Smooth muscle cell (in vitro differentiated cells): ENCODE measurements at regions not wholly inside any gene's neighbourhood (a gene's known extent, or its start where the extent isn't known, plus 50 kb on each side); places are given as distances from the start of the nearest gene placed in this dataset.

Source experiments
- DNase-seq: peaks from one replicate; lab custom pipeline; 2025; ENCODE audit not compliant: unreplicated experiment; lab: John Stamatoyannopoulos, UW
- H2AFZ ChIP-seq: fragments of 200-600 bp; sonication (generic); 2 replicates; pipeline ENCODE4 v1.6.0; 2016; ENCODE audit warnings: antibody characterized with exemption, low read depth, mild to moderate bottlenecking
- H3F3A ChIP-seq: fragments of 200-600 bp; sonication (generic); 2 replicates; pipeline ENCODE4 v1.6.0; 2017; ENCODE audit warnings: antibody characterized with exemption, low read depth
- H3K27ac ChIP-seq: fragments of 200-600 bp; sonication (generic); 2 replicates; pipeline ENCODE4 v1.5.1; 2016; ENCODE audit warnings: low read depth, mild to moderate bottlenecking
- H3K27me3 ChIP-seq: fragments of 200-600 bp; sonication (generic); 2 replicates; pipeline ENCODE4 v1.6.1; 2016; ENCODE audit warnings: low read depth, mild to moderate bottlenecking
- H3K36me3 ChIP-seq: fragments of 200-600 bp; sonication (generic); 2 replicates; pipeline ENCODE4 v1.5.1; 2016; ENCODE audit warnings: low read depth
- H3K4me1 ChIP-seq: fragments of 200-600 bp; sonication (generic); 2 replicates; pipeline ENCODE4 v1.5.1; 2016; ENCODE audit warnings: low read depth
- H3K4me2 ChIP-seq: fragments of 200-600 bp; sonication (generic); 2 replicates; pipeline ENCODE4 v1.6.0; 2016; ENCODE audit warnings: mild to moderate bottlenecking
- H3K4me3 ChIP-seq: fragments of 200-600 bp; sonication (generic); 2 replicates; pipeline ENCODE4 v1.5.1; 2016; ENCODE audit warnings: mild to moderate bottlenecking
- H3K79me2 ChIP-seq: fragments of 200-600 bp; sonication (generic); 2 replicates; pipeline ENCODE4 v1.6.0; 2016; ENCODE audit warnings: low read depth, mild to moderate bottlenecking
- H3K9ac ChIP-seq: fragments of 200-600 bp; sonication (generic); 2 replicates; pipeline ENCODE4 v1.6.0; 2016; ENCODE audit warnings: low read depth
- H3K9me3 ChIP-seq: fragments of 200-600 bp; sonication (generic); replicated peaks from 2 replicates; pipeline ENCODE4 v1.5.1; 2016; ENCODE audit warnings: low read depth
- H4K20me1 ChIP-seq: fragments of 200-600 bp; sonication (generic); 2 replicates; pipeline ENCODE4 v1.6.0; 2016; ENCODE audit warnings: low read depth
- CTCF ChIP-seq: fragments of 200-600 bp; sonication (generic); IDR thresholded peaks from 2 replicates; pipeline ENCODE4 v1.5.1; 2017; ENCODE audit warnings: borderline replicate concordance, mild to moderate bottlenecking, antibody characterized with exemption; ENCODE audit not compliant: insufficient read depth, poor library complexity, severe bottlenecking
- WGBS: methylation state at CpG from one replicate; pipeline ENCODE4 v1.1.7; 2016; ENCODE audit warnings: low lambda C conversion rate; 5-methylcytosine and 5-hydroxymethylcytosine counted together

GRCh38 chr1:113241237-113241636 lies 149.1 kb upstream of the MAGI3 start:
- Histone ChIP-seq H3K9me3 (no peaks in the 10 kb centered on the region), H3K9ac (no peak overlapping the region), H3K27ac (no peak overlapping the region), H2AFZ (no peak overlapping the region), H3K27me3 (no peaks in the 10 kb centered on the region), H3K4me3 (no peak overlapping the region), H3K79me2 (no peaks in the 10 kb centered on the region), H3K4me1 (no peaks in the 10 kb centered on the region), H3K4me2 (no peak overlapping the region), H3F3A (no peaks in the 10 kb centered on the region), H4K20me1 (no peaks in the 10 kb centered on the region), H3K36me3 (no peaks in the 10 kb centered on the region)
- no peak for TF ChIP-seq CTCF
- WGBS, result 88% methylated on average over 2 of the region's 2 CpGs
- no peak for DNase-seq

- 85% methylated on average over 5 of the region's 5 CpGs for WGBS
These were observed 147.8 kb upstream of the MAGI3 start for GRCh38 chr1:113242481-113242880.

GRCh38 chr1:113243529-113243928 lies 146.8 kb upstream of the MAGI3 start:
- Histone ChIP-seq H3K9me3 (no peaks in the 10 kb centered on the region), H3K4me2 (no peak overlapping the region), H3F3A (no peaks in the 10 kb centered on the region), H3K4me1 (no peaks in the 10 kb centered on the region), H3K79me2 (no peaks in the 10 kb centered on the region), H4K20me1 (no peaks in the 10 kb centered on the region), H3K9ac (no peak overlapping the region), H3K27ac (no peak overlapping the region), H3K27me3 (no peaks in the 10 kb centered on the region), H2AFZ (no peak overlapping the region), H3K36me3 (no peaks in the 10 kb centered on the region), H3K4me3 (no peak overlapping the region)
- 96% methylated on average over 2 of the region's 2 CpGs for WGBS
- TF ChIP-seq CTCF, result no peak
- DNase-seq, result no peak

More at GRCh38 chr1:113242481-113242880, 147.8 kb upstream of the MAGI3 start:
- no peak overlapping the region for H3K9ac ChIP-seq
- no peak overlapping the region for H3K4me2 ChIP-seq
- H3K36me3 ChIP-seq, result no peaks in the 10 kb centered on the region
- no peak for DNase-seq
- H3K27me3 ChIP-seq, result no peaks in the 10 kb centered on the region
- no peak overlapping the region for H2AFZ ChIP-seq
- no peaks in the 10 kb centered on the region for H3K4me1 ChIP-seq
- no peaks in the 10 kb centered on the region for H3K9me3 ChIP-seq
- no peaks in the 10 kb centered on the region for H3K79me2 ChIP-seq
- H3K4me3 ChIP-seq, result no peak overlapping the region
- no peaks in the 10 kb centered on the region for H3F3A ChIP-seq
- H4K20me1 ChIP-seq, result no peaks in the 10 kb centered on the region
- TF ChIP-seq CTCF, result no peak
- no peak overlapping the region for H3K27ac ChIP-seq

GRCh38 chr1:113244112-113244820 lies 146.0 kb upstream of the MAGI3 start:
- H3K9me3 ChIP-seq, result no peaks in the 10 kb centered on the region
- no peaks in the 10 kb centered on the region for H3K36me3 ChIP-seq
- WGBS, result 79% methylated on average over 4 of the region's 4 CpGs
- DNase-seq, result no peak
- no peaks in the 10 kb centered on the region for H3F3A ChIP-seq
- no peaks in the 10 kb centered on the region for H4K20me1 ChIP-seq
- no peak for TF ChIP-seq CTCF
- H3K4me3 ChIP-seq, result no peak overlapping the region
- no peak overlapping the region for H3K27ac ChIP-seq
- no peak overlapping the region for H3K4me2 ChIP-seq
- H3K79me2 ChIP-seq, result no peaks in the 10 kb centered on the region
- peak overlapping the region; percentile 16 for H2AFZ ChIP-seq
- H3K4me1 ChIP-seq, result no peaks in the 10 kb centered on the region
- H3K27me3 ChIP-seq, result no peaks in the 10 kb centered on the region
- no peak overlapping the region for H3K9ac ChIP-seq
